ENCODE measurements at regions not wholly inside any gene's neighbourhood (a gene's known extent, or its start where the extent isn't known, plus 50 kb on each side); places are given as distances from the start of the nearest gene placed in this dataset.

DNA sequence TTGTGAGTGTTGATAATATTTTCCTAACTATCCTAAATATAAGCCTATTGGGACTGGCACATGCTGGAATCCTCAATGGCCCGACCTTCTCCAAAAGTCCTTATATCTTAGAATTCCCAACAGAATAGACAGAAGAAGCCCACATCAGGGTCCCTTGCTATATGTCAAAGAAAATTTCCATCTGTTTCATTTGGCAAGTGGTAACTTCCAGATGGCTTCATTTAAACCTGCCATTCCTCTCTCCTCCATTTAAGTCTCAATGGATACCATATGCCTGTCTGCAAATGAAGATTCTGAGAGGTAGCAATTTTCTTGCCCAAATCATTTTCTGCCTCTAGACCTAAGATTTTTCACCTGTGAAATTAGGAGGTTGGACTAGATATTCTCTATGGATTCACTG lies 73.1 kb upstream of the KCNA4 start:
- in situ Hi-C loops (cut with HindIII; ENCODE audit: low pct_ligation_motif_present, low pct_unique_long_range_greater_than_20kb, low sequenced_read_pairs) = no loop called here
- no peak for DNase-seq

DNA sequence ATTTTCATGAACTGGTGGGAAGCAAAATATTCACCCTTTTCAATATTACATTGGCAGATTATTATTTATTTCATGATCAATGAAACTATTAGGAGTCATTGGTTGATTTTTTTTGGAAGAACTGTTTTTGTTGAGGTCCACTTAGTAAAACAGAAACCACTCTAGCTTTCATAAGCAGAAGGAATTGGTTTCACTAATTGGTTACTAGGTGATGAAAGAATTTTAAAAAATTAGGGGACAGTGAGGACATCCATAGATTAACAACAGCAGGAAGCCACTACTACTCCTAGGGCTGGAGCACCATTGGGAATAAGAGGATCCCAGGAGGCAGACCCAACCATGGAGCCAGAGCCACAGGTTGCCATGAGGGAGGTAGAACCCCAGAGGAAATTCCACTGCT lies 74.4 kb upstream of the KCNA4 start:
- in situ Hi-C loops (cut with HindIII; ENCODE audit: low pct_ligation_motif_present, low pct_unique_long_range_greater_than_20kb, low sequenced_read_pairs) = no loop called here
- no peak for DNase-seq

DNA sequence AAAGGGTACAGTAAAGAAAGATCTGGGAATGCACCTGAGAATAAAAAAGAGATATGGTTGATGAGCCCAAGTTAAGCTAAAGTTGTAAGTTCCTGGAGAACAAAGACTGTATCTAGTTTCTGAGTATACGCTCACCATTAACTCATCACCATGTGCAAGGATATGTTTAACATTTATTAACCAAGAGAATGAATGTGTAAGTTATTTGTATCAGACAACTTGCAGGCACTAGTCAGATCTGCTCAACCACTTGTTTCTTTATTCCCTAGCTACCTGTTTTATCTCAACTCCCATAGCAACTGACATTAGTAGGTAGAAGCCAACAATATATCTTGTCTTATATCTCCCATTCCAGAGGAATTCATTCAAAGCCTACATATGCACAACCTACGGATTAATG lies 74.9 kb upstream of the KCNA4 start:
- DNase-seq = peak; percentile 38
- in situ Hi-C loops (cut with HindIII; ENCODE audit: low pct_ligation_motif_present, low pct_unique_long_range_greater_than_20kb, low sequenced_read_pairs) = no loop called here

DNA sequence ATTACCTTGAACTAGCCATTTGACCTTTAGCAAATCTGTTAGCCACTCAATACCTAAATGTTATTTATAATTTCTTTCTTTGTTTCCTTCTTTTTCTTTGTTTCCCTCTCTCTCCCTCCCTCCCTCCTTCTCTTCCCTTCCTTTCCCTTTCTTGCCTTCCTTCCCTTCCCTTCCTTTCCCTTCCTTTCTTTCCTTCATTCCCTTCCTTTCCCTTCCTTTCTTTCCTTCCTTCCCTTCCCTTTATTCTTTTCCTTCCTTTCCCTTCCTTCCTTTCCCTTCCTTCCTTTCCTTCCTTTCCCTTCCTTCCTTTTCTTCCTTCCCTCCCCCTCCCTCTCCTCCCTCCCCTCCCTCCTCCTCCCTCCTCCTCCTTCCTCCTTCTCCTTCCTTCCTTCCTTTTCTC lies 75.7 kb upstream of the KCNA4 start:
- no peak for DNase-seq
- in situ Hi-C loops (cut with HindIII; ENCODE audit: low pct_ligation_motif_present, low pct_unique_long_range_greater_than_20kb, low sequenced_read_pairs) = no loop called here

DNA sequence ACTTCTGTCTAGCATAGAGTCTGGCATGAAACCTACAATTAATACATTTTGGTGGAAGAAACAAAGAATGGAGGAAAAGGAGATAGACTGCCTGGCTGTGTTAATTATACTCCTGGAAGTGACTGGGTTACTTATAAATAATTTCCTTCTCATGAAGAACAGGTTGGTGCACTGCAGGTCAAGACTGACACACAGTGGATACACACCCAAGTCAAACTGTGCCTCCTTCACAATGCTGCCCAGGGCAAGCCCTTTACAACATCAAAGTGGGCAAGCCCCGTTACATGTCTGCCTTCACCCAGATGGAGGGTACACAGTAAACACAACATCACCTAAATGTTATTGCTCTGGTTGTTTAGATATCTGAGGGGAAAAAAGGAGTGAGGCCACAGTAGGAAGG lies 83.7 kb upstream of the KCNA4 start:
- in situ Hi-C loops (cut with HindIII; ENCODE audit: low pct_ligation_motif_present, low pct_unique_long_range_greater_than_20kb, low sequenced_read_pairs) = no loop called here
- no peak for DNase-seq

DNA sequence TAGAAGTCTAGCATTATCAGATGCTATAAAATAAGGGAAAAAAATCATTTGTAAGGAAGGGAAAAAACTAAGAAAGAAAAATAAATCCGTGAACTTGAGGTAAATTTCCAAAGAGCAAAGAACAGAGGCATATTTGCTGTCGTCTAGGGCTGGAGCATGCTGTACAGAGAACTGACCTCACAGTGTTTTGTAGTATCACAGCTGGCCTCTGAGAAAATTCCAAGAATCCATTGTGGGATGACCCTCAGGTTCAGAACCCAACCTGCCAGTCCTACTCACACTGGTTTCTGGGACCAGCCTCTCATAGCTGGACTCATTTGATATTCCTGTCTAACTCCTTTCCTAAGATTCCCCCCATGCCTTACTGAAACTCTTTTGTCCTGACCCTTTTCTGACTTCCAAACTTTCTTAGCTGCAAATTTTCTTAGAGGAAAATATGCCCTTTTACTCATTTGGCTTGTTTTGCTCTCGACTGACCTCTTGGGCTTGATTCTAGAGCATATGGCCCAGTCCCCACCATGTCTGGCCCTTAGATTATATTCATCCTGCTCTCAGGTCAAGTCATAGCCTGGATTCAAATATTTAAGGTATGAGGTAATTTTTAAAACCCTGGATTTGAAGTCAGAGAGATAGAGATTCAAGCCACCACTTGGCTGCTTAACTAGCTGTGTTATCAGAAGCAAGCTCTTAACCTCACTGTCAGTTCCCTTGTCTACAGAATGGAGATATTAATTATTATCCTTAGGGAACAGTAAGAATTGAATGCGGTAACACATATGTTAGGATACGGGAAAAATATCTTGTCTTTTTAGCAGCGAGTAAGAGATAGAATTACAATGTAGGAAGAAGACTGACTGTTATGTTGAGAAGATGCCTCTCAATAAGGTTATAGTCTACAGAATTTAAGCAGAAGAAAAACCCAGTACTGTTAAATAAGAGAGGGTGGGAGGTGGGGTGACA lies 89.7 kb upstream of the KCNA4 start:
- DNase-seq = no peak
- in situ Hi-C loops (cut with HindIII; ENCODE audit: low pct_ligation_motif_present, low pct_unique_long_range_greater_than_20kb, low sequenced_read_pairs) = no loop called here

DNA sequence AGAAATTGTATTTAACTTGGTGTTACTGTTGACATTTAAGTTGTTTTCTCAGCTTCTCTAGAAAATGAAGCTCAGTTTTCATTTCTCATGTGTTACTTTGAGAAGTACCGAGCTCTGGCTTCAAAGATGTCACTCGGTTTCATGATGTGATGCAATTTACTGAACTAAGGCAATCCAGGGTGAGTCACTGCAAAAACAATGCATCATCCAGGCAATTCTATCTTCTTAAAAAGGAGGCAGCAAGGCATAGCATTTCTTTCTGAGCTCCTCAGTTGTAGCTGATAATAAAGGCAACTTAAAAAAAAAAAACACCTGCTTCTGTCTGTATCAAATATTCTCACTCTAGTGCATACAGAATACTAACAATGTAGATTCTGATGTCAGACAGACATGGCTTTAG lies 91.1 kb upstream of the KCNA4 start:
- peak; percentile 66 for DNase-seq
- in situ Hi-C loops (cut with HindIII; ENCODE audit: low pct_ligation_motif_present, low pct_unique_long_range_greater_than_20kb, low sequenced_read_pairs) = no loop called here

DNA sequence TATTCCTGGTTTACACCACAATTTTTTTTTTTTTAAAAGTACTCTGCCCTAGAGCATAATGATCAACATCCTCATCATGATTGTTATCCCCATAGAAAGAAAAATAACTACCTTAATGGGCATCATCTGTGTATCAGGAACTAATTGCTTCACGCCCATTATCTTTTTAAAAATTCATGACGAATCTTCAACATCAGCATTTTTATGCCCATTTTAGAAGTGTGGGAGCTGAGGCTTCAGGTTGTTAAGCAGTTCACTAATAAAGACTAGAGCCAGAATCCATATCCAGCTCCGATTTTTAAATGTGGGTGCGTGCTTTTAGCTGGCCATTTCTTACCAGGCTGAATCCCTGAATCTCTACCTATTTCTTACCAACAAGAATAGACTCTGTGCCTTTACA lies 92.9 kb upstream of the KCNA4 start:
- in situ Hi-C loops (cut with HindIII; ENCODE audit: low pct_ligation_motif_present, low pct_unique_long_range_greater_than_20kb, low sequenced_read_pairs) = no loop called here
- DNase-seq = no peak

DNA sequence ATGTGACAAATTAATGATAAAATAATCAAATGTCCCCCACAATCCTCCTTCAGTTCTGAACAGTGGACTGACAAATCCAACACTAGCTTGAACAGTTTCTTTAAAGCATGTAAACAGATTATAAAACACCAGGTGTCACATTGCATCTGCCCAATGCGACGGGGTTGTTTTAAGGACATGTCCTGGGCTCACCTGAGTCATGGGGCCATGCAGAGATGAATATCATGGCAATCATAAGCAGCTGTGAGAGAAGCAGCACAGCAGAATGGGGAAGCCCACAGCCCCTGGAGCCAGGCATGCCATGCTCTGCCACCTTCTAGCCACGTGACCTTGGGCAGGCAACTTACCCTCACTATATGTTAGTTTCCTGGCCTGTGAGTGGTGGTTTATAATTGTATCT lies 93.9 kb upstream of the KCNA4 start:
- in situ Hi-C loops (cut with HindIII; ENCODE audit: low pct_ligation_motif_present, low pct_unique_long_range_greater_than_20kb, low sequenced_read_pairs) = no loop called here
- DNase-seq = no peak

DNA sequence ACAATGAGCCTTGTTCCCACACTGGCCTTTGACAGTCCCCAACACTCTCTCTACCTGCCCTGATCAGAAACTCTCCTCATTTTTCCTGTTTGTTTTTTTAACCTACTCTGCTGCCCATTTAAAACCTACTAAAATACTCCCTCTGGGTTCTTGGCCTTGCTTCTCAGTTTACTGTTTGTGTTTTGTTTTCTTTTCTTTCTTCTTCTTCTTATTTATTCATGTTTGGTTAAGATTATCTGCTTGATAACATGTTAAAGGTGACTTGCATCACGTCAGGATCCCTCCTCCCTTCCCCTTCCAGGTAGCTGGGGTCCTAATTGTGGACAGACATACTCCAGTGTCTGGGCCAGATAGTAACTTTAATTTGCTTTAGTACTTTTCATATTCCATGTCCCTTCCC lies 95.0 kb upstream of the KCNA4 start:
- DNase-seq = no peak
- in situ Hi-C loops (cut with HindIII; ENCODE audit: low pct_ligation_motif_present, low pct_unique_long_range_greater_than_20kb, low sequenced_read_pairs) = no loop called here

DNA sequence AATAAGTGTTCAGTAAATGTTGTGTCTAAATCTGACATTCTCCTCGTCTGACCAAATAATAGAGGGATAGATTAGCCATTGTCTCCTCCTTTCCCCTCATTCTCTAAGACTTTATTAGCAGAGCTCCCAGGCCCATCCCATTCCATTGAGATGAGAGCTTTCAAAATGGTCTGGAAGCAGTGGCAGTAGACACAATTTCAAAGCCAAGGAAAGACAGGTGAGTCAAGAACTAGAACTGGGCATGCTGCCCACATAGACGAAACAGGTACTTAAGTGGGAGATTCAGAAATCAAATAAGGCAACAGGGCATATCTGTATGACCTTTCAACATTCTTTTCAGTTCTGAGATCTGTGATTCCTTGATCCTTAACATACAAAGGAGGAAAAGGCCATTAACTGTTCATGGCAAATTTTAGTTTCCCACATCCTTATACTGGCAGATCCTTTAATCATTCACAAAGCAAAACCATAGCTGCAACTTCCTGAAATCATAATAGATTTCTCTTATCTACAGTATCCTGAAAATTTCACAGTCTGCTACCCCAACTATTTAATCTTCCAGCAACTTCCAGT lies 96.6 kb upstream of the KCNA4 start:
- no peak for DNase-seq
- in situ Hi-C loops (cut with HindIII; ENCODE audit: low pct_ligation_motif_present, low pct_unique_long_range_greater_than_20kb, low sequenced_read_pairs) = no loop called here

DNA sequence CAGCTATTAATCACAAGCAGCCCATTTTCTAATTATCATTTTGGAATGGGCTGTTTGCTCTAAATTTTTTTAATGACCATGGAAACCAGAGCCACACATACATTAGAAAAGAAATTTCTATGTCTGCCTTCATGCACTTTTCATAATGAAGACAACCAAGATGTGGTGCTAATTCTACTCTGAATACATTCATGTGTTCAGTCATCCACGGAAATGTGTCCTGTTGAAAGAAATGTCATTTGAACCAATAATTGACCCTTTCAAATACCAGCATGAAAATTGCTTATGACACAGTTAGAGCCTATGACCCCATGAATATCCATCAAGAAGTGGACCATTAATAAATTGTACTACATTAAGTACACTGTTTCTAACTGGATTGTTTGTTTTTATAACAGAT lies 99.7 kb upstream of the KCNA4 start:
- no peak for DNase-seq
- in situ Hi-C loops (cut with HindIII; ENCODE audit: low pct_ligation_motif_present, low pct_unique_long_range_greater_than_20kb, low sequenced_read_pairs) = no loop called here

DNA sequence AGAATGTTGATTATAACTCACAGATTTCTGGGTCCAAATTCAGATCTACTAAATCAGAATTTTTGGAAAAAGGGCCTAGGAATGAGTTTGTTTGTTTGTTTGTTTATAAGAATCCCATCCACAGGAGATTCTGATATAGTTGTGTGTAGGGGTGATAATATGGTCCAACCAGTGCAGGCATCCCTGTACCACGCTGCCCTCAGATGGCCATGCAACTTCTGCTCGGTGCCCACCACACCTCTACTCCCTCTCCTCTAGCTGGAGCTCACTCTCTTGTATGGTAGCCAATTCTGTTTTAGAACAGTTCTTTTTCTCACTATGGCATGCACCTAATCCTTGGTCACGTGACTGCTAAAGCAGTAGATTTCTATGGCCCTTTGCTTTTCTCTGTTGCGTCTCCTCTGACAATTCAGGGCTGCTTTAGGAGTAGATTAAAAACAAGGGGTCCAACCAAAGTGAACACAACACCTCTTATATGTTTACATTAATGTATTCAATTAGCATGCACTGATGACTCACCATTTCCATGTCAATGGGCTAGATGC lies 103.3 kb upstream of the KCNA4 start:
- in situ Hi-C loops (cut with HindIII; ENCODE audit: low pct_ligation_motif_present, low pct_unique_long_range_greater_than_20kb, low sequenced_read_pairs) = no loop called here
- DNase-seq = no peak

DNA sequence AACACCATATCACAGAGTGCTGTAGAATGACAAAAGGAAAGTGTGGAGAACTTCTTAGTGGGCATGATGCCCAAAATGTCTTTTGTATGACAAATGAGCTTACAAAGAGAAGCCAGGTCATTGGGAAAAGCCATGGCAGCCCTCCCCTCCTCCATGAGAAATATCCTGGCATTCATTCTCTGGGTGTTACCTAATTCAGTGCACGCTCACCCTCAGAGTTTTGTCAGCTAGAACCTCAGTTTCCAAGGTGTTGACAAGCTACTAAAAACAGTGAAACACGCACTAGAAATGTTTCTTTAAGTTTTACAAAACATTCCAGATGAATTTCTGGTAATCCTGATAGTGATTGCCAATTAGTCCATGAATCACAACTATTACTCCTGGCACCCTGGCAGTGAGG lies 105.4 kb upstream of the FSHB start:
- DNase-seq = no peak
- in situ Hi-C loops (cut with HindIII; ENCODE audit: low pct_ligation_motif_present, low pct_unique_long_range_greater_than_20kb, low sequenced_read_pairs) = no loop called here

DNA sequence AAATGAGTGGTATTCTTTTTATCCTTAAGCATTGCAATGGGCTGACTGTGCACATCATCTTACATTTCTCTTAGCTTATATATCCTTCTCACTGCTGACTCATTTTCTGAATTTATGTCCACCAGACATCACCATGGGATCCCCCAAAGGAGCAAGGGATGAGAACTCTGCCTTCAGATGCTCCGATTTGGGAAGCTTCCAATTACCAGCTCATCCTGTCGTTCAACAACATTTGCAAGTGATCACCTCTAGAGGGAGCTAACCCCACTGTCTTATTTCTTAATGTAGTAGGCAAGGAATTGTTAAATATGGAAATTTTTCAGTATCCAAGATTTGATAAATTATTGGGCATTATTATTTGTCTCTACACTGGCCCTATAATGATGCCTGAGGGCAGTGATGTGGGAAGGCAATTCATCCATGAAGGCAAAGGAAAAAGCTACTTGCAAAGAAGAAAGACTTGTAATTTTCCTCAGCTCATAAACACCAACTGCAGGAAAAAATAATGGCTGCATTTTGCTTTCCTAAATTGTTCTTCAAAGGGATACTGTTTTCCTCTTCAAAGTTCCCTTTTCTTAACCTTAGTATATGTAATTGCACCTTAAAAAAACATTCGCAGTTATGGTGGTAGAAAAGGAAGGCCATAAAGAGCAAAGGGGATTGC lies 102.4 kb upstream of the FSHB start:
- DNase-seq = peak; percentile 43
- in situ Hi-C loops (cut with HindIII; ENCODE audit: low pct_ligation_motif_present, low pct_unique_long_range_greater_than_20kb, low sequenced_read_pairs) = no loop called here

DNA sequence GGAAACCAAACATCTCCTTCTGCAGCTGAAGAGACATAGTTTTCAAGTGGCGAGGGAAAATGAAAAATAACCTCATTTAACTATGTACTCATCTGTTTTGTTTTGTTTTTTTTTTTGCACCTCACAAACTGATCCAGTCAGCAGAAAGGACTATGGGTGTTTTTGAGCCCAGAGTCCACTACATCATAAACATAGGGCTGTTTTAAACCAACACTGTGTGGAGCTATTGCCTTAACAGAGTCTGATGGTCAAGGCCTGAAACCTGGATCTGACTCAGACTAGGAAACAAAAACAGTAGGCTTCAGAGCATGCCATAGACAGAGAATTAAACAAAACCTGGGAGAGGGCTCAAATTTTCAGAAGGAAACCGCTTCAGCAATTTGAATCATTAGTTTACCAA lies 99.3 kb upstream of the FSHB start:
- in situ Hi-C loops (cut with HindIII; ENCODE audit: low pct_ligation_motif_present, low pct_unique_long_range_greater_than_20kb, low sequenced_read_pairs) = no loop called here
- DNase-seq = no peak

DNA sequence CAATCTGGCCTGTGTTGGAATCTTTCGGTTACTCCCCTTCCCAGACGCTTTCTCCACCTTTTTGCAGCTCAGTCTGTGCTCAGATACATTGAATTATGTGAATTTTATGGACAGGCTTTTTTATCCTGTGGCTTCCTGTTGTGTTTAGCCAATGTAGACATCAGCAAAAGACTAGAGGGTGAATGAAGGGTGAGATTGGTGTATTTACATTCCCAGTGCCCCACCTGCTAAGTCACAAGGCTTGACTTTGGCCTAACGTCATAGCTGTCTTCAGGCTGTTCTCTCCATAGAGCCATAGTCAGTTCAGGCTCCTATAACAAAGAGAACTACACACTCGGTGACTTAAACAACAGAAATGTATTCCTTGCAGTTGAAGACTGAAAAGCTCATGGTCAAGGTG lies 97.5 kb upstream of the FSHB start:
- no peak for DNase-seq
- in situ Hi-C loops (cut with HindIII; ENCODE audit: low pct_ligation_motif_present, low pct_unique_long_range_greater_than_20kb, low sequenced_read_pairs) = no loop called here

DNA sequence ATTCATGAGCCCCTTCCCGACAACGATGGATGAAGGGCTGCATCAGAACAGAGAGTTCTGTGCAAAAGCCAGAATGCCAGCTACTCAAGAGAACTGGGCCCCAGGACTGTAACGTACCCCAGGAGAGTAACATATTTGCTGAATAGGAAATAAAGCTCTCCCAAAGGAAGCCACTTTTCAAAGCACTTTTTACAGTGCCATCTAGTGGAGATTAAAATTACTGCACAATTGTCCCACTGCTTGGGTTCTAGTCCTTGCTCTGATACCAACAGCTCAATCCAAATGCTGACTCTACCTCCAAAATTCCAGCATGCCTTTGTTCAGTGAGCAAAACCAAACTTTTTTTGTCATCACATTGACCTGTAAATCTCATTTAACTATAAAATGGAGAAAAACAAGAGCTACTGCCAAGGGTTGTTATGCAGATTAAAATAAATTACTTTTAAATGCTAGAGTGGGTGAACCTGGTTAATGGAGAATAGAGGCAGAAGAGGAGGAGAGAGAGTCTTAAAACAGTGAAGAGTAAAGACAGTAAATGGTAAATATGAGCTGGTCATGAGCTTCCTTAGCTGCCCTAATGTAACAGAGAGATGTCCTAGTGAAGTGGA lies 87.6 kb upstream of the FSHB start:
- in situ Hi-C loops (cut with HindIII; ENCODE audit: low pct_ligation_motif_present, low pct_unique_long_range_greater_than_20kb, low sequenced_read_pairs) = no loop called here
- peak; percentile 49 for DNase-seq

DNA sequence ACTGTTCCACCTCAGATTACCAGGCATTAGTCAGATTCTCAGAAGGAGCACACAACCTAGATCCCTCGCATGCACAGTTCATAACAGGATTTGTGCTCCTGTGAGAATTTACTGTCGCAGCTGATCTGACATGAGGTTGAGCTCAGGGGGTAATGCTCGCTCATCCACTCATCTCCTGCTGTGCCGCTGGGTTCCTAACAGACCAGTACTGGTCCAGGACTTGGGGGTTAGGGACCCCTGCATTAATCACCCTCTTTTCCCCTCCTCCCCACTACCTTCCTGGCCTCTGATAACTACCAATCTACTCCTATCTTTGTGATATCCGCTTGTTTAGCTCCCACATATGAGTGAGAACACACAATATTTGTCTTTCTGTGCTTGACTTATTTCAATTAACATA lies 83.5 kb upstream of the FSHB start:
- no peak for DNase-seq
- in situ Hi-C loops (cut with HindIII; ENCODE audit: low pct_ligation_motif_present, low pct_unique_long_range_greater_than_20kb, low sequenced_read_pairs) = no loop called here

Measured in ACHN (cell line).